AML-193 (cell line): ENCODE measurements at regions not wholly inside any gene's neighbourhood (a gene's known extent, or its start where the extent isn't known, plus 50 kb on each side); places are given as distances from the start of the nearest gene placed in this dataset.

Experiments
- DNase-seq, 2 experiments: peaks; one replicate each; lab custom pipeline; 2025; lab: John Stamatoyannopoulos, UW

- DNase-seq = no peak
These were observed 111.8 kb upstream of the SEMA6A start for GRCh38 chr5:116686438-116686837.

GRCh38 chr5:116685931-116686330, 111.3 kb upstream of the SEMA6A start:
- no peak for DNase-seq

GRCh38 chr5:116685069-116685468, 110.4 kb upstream of the SEMA6A start:
- no peak for DNase-seq

GRCh38 chr5:116681334-116682013, 106.9 kb upstream of the SEMA6A start:
- DNase-seq = no peak

- no peak for DNase-seq
These were observed 100.9 kb upstream of the SEMA6A start for GRCh38 chr5:116675626-116675910.

GRCh38 chr5:116674881-116675625, 100.4 kb upstream of the SEMA6A start:
- DNase-seq = no peak

GRCh38 chr5:116673453-116673852, 98.8 kb upstream of the SEMA6A start:
- no peak for DNase-seq

- DNase-seq = no peak
These were observed 97.6 kb upstream of the SEMA6A start for GRCh38 chr5:116672203-116672602.

- no peak for DNase-seq
These were observed 96.7 kb upstream of the SEMA6A start for GRCh38 chr5:116671211-116671736.

- no peak for DNase-seq
These were observed 94.8 kb upstream of the SEMA6A start for GRCh38 chr5:116669261-116670031.

GRCh38 chr5:116668390-116668789, 93.8 kb upstream of the SEMA6A start:
- no peak for DNase-seq

GRCh38 chr5:116666901-116667300, 92.3 kb upstream of the SEMA6A start:
- no peak for DNase-seq

- no peak for DNase-seq
These were observed 90.4 kb upstream of the SEMA6A start for GRCh38 chr5:116664988-116665387.

- DNase-seq = no peak
These were observed 88.5 kb upstream of the SEMA6A start for GRCh38 chr5:116663081-116663480.

- DNase-seq = no peak
These were observed 86.8 kb upstream of the SEMA6A start for GRCh38 chr5:116661419-116661818.

GRCh38 chr5:116660929-116661328, 86.3 kb upstream of the SEMA6A start:
- DNase-seq = no peak

- no peak for DNase-seq
These were observed 84.2 kb upstream of the SEMA6A start for GRCh38 chr5:116658830-116659229.

- DNase-seq = no peak
These were observed 83.5 kb upstream of the SEMA6A start for GRCh38 chr5:116658141-116658540.

GRCh38 chr5:116655431-116655830, 80.8 kb upstream of the SEMA6A start:
- DNase-seq = no peak

GRCh38 chr5:116654925-116655324, 80.3 kb upstream of the SEMA6A start:
- no peak for DNase-seq

- no peak for DNase-seq
These were observed 78.3 kb upstream of the SEMA6A start for GRCh38 chr5:116652903-116653302.

- DNase-seq = no peak
These were observed 77.6 kb upstream of the SEMA6A start for GRCh38 chr5:116652196-116652729.

- no peak for DNase-seq
These were observed 77.0 kb upstream of the SEMA6A start for GRCh38 chr5:116651653-116652052.
